Endothelial cell (in vitro differentiated cells): ENCODE measurements at regions not wholly inside any gene's neighbourhood (a gene's known extent, or its start where the extent isn't known, plus 50 kb on each side); places are given as distances from the start of the nearest gene placed in this dataset.

ENCODE experiments used
- DNase-seq: peaks from one replicate; pipeline ENCODE4 v3.0.0; 2021; ENCODE audit warnings: low spot score
- H3K27ac Mint-ChIP-seq: one replicate; pipeline ENCODE4 v1.8.0; 2021; ENCODE audit warnings: mixed read lengths, inconsistent platforms; ENCODE audit not compliant: unreplicated experiment
- H3K27me3 Mint-ChIP-seq: one replicate; pipeline ENCODE4 v1.8.0; 2021; ENCODE audit warnings: mild to moderate bottlenecking, moderate library complexity, mixed read lengths, inconsistent platforms; ENCODE audit not compliant: unreplicated experiment
- H3K36me3 Mint-ChIP-seq: one replicate; pipeline ENCODE4 v1.8.0; 2021; ENCODE audit warnings: mild to moderate bottlenecking, low read depth, mixed read lengths, inconsistent platforms; ENCODE audit not compliant: unreplicated experiment
- H3K4me1 Mint-ChIP-seq: one replicate; pipeline ENCODE4 v1.8.0; 2021; ENCODE audit warnings: mild to moderate bottlenecking, mixed read lengths, inconsistent platforms; ENCODE audit not compliant: unreplicated experiment
- H3K4me3 Mint-ChIP-seq: one replicate; pipeline ENCODE4 v1.8.0; 2021; ENCODE audit warnings: mild to moderate bottlenecking, mixed read lengths, inconsistent platforms; ENCODE audit not compliant: unreplicated experiment
- H3K9me3 Mint-ChIP-seq: one replicate; pipeline ENCODE4 v1.8.0; 2021; ENCODE audit warnings: mixed read lengths, inconsistent platforms; ENCODE audit not compliant: unreplicated experiment
- TF ChIP-seq, protein P1 (sequence below): fragments of 200-600 bp; sonication (generic); IDR thresholded peaks from one replicate; pipeline ENCODE4 v1.5.0; 2021; ENCODE audit warnings: antibody characterized with exemption; ENCODE audit not compliant: unreplicated experiment

GRCh38 chr5:14090755-14091154 lies 52.4 kb upstream of the TRIO start:
- Mint-ChIP-seq H3K9me3 (no peaks in the 10 kb centered on the region), H3K4me3 (no peak overlapping the region), H3K36me3 (no peaks in the 10 kb centered on the region), H3K27ac (no peak overlapping the region), H3K27me3 (no peaks in the 10 kb centered on the region), H3K4me1 (no peaks in the 10 kb centered on the region)
- DNase-seq: no peak
- TF ChIP-seq, protein P1, sequence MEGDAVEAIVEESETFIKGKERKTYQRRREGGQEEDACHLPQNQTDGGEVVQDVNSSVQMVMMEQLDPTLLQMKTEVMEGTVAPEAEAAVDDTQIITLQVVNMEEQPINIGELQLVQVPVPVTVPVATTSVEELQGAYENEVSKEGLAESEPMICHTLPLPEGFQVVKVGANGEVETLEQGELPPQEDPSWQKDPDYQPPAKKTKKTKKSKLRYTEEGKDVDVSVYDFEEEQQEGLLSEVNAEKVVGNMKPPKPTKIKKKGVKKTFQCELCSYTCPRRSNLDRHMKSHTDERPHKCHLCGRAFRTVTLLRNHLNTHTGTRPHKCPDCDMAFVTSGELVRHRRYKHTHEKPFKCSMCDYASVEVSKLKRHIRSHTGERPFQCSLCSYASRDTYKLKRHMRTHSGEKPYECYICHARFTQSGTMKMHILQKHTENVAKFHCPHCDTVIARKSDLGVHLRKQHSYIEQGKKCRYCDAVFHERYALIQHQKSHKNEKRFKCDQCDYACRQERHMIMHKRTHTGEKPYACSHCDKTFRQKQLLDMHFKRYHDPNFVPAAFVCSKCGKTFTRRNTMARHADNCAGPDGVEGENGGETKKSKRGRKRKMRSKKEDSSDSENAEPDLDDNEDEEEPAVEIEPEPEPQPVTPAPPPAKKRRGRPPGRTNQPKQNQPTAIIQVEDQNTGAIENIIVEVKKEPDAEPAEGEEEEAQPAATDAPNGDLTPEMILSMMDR: no peak

DNA sequence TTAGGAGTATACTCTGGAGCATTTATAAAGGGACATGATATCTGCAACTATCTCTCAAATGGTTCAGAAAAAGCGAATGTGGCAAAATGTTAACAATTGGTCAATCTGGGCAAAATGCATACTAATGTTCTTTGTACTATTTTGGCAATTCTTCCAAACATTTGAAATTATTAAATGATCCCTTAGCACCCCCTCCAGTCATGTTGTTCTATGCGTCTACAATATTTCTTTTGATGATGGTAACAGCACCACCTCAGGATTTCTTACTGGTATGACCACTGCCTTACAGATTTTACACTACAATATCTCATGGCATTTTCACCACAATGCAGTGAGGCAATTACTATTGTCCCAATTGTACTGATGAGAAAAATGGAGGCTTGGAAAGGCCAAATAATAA lies 52.9 kb upstream of the TRIO start:
- H3K9me3 Mint-ChIP-seq: no peaks in the 10 kb centered on the region
- no peak for DNase-seq
- no peak overlapping the region for H3K27ac Mint-ChIP-seq
- H3K4me1 Mint-ChIP-seq: no peaks in the 10 kb centered on the region
- H3K36me3 Mint-ChIP-seq: no peaks in the 10 kb centered on the region
- H3K4me3 Mint-ChIP-seq: no peak overlapping the region
- TF ChIP-seq, protein P1: no peak
- no peaks in the 10 kb centered on the region for H3K27me3 Mint-ChIP-seq

GRCh38 chr5:14089198-14089597 lies 53.9 kb upstream of the TRIO start:
- Mint-ChIP-seq H3K36me3 (no peaks in the 10 kb centered on the region), H3K9me3 (no peaks in the 10 kb centered on the region), H3K4me3 (no peak overlapping the region), H3K27me3 (no peaks in the 10 kb centered on the region), H3K27ac (no peak overlapping the region), H3K4me1 (no peaks in the 10 kb centered on the region)
- no peak for DNase-seq
- TF ChIP-seq, protein P1: no peak

DNA sequence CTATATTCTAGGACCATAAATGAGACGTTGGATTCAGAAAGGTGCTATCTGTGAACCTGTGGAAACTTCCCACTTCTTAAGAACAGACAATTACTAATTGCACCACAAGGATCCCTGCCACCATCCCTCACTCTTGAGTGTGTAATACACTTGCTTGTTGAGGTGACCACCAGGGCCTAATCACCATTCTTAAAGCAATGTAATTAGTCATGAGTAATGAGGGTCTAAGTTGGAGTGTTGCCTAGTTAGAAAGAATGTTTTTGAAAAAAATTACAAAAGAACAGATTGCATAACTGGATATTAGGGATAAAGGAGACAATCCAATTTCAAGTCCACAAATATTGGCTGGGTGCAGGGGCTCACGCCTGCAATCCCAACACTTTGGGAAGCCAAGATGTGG lies 56.9 kb upstream of the TRIO start:
- DNase-seq: no peak
- no peak overlapping the region for H3K4me3 Mint-ChIP-seq
- H3K9me3 Mint-ChIP-seq: no peaks in the 10 kb centered on the region
- H3K27ac Mint-ChIP-seq: no peak overlapping the region
- no peaks in the 10 kb centered on the region for H3K36me3 Mint-ChIP-seq
- no peaks in the 10 kb centered on the region for H3K27me3 Mint-ChIP-seq
- TF ChIP-seq, protein P1: no peak
- H3K4me1 Mint-ChIP-seq: no peaks in the 10 kb centered on the region

DNA sequence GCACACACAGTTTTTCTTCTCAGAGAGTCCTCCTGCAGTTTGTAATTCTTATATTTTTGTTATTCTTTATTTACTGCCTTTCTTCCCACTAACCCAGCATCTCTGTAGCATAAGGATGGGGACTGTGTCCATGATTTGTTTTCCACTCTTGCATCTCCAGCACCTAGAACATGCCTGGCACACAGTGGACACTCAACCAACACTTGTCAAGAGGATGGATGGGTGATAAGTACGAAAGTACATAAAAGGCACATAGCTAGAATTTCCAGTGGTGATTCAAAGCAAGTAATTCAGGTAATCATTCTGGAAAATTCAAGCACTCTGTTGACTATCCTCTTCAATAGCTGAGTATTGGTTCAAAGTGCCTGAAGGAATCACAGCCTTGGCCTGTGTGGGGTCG lies 60.2 kb upstream of the TRIO start:
- no peak overlapping the region for H3K4me3 Mint-ChIP-seq
- no peaks in the 10 kb centered on the region for H3K4me1 Mint-ChIP-seq
- no peaks in the 10 kb centered on the region for H3K9me3 Mint-ChIP-seq
- TF ChIP-seq, protein P1: no peak
- no peaks in the 10 kb centered on the region for H3K36me3 Mint-ChIP-seq
- DNase-seq: no peak
- H3K27ac Mint-ChIP-seq: no peak overlapping the region
- no peaks in the 10 kb centered on the region for H3K27me3 Mint-ChIP-seq
